ENCODE measurements at regions not wholly inside any gene's neighbourhood (a gene's known extent, or its start where the extent isn't known, plus 50 kb on each side); places are given as distances from the start of the nearest gene placed in this dataset.
"Not testable (repeated sequence)": the region's sequence is repeated elsewhere in the genome, so short reads cannot be mapped to it uniquely, and the experiment has no call there.

DNA sequence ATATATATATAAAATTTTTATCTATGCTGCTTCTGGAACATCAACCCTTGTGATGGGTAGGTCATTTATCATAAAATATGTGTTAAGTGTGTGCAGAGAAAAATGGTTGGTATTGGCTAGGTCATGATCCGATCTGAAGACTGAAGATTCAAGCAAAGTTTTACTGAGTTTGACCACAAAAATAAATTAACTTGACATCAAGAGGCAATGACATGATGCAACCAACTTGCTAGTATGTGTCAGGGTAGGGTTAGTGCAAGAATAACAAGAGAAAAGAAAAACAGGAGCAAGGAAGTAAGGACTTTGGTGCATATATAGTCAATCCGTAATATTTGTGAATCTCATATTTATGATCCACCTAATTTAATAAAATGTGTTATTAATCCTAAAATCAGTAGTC lies 1202.0 kb upstream of the ADGRB3 start:
- H3K36me3 ChIP-seq (ENCODE audit: control insufficient read depth in 2 of 2, insufficient read depth in 2 of 2, low read length in 2 of 2) = no peaks in the 10 kb centered on the region
- no peak overlapping the region for H3K9ac ChIP-seq (ENCODE audit: low read length in 2 of 2)
- no peak overlapping the region for H3K4me3 ChIP-seq (ENCODE audit: low read length in 2 of 2)
- no peaks in the 10 kb centered on the region for H3K27me3 ChIP-seq (ENCODE audit: control insufficient read depth in 1 of 2, insufficient read depth in 2 of 2, low read length in 2 of 2)
- H3K4me1 ChIP-seq (ENCODE audit: control insufficient read depth, insufficient read depth, low read length) = no peaks in the 10 kb centered on the region
- no peak overlapping the region for H3K27ac ChIP-seq (ENCODE audit: low read length)
- no peaks in the 10 kb centered on the region for H3K9me3 ChIP-seq (ENCODE audit: control insufficient read depth in 2 of 2, low read length in 2 of 2)

- Histone ChIP-seq H3K4me3 (ENCODE audit: low read length in 2 of 2) (no peak overlapping the region), H3K9ac (ENCODE audit: low read length in 2 of 2) (no peak overlapping the region), H3K4me1 (ENCODE audit: control insufficient read depth, insufficient read depth, low read length) (no peaks in the 10 kb centered on the region), H3K27ac (ENCODE audit: low read length) (no peak overlapping the region), H3K36me3 (ENCODE audit: control insufficient read depth in 2 of 2, insufficient read depth in 2 of 2, low read length in 2 of 2) (no peaks in the 10 kb centered on the region), H3K9me3 (ENCODE audit: control insufficient read depth in 2 of 2, low read length in 2 of 2) (no peaks in the 10 kb centered on the region), H3K27me3 (ENCODE audit: control insufficient read depth in 1 of 2, insufficient read depth in 2 of 2, low read length in 2 of 2) (no peaks in the 10 kb centered on the region)
These were observed 1204.0 kb upstream of the ADGRB3 start for GRCh38 chr6:67431076-67431475.

DNA sequence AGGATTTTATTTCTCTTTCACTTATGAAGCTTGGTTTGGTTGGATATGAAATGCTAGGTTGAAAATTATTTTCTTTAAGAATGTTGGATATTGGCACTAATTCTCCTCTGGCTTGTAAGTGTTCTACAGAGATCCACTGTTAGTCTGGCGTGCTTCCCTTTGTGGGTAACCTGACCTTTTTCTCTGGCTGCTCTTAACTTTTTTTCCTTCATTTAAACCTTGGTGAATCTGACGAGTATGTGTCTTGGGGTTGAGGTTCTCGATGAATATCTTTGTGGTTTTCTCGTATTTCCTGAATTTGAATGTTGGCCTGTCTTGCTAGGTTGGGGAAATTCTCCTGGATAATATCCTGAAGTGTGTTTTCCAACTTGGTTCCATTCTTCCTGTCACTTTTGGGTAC lies 1208.4 kb upstream of the ADGRB3 start:
- not testable (repeated sequence) for H3K4me3 ChIP-seq (ENCODE audit: low read length in 2 of 2); H3K36me3 ChIP-seq (ENCODE audit: control insufficient read depth in 2 of 2, insufficient read depth in 2 of 2, low read length in 2 of 2); H3K27me3 ChIP-seq (ENCODE audit: control insufficient read depth in 1 of 2, insufficient read depth in 2 of 2, low read length in 2 of 2); H3K9ac ChIP-seq (ENCODE audit: low read length in 2 of 2); H3K4me1 ChIP-seq (ENCODE audit: control insufficient read depth, insufficient read depth, low read length); H3K9me3 ChIP-seq (ENCODE audit: control insufficient read depth in 2 of 2, low read length in 2 of 2); H3K27ac ChIP-seq (ENCODE audit: low read length)

GRCh38 chr6:67412035-67412434 lies 1223.0 kb upstream of the ADGRB3 start:
- Histone ChIP-seq H3K4me3 (ENCODE audit: low read length in 2 of 2) (no peak overlapping the region), H3K4me1 (ENCODE audit: control insufficient read depth, insufficient read depth, low read length) (no peaks in the 10 kb centered on the region), H3K27ac (ENCODE audit: low read length) (no peak overlapping the region), H3K9me3 (ENCODE audit: control insufficient read depth in 2 of 2, low read length in 2 of 2) (peaks cover 0 to 3% of the 10 kb centered on the region in 2 donors), H3K27me3 (ENCODE audit: control insufficient read depth in 1 of 2, insufficient read depth in 2 of 2, low read length in 2 of 2) (no peaks in the 10 kb centered on the region), H3K9ac (ENCODE audit: low read length in 2 of 2) (no peak overlapping the region), H3K36me3 (ENCODE audit: control insufficient read depth in 2 of 2, insufficient read depth in 2 of 2, low read length in 2 of 2) (no peaks in the 10 kb centered on the region)

DNA sequence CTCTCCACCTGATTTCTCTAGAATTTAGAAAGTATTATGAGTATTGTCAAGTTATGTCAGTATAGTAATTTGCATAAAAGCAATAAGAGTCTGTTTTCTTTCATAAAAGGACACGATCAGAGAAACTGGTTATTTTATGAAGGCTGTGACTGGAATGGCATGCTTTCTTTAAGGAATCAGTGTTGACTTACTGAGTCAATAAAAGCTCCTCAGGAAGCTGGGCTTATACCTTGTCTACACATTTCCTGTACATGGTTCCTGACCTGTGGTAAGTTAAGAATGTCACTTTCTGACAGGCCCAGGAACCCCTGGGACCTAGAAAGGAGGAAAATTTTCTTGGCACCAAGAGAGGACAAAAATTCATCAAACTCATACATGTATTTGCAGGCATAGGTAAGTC lies 1224.0 kb upstream of the ADGRB3 start:
- H3K36me3 ChIP-seq (ENCODE audit: control insufficient read depth in 2 of 2, insufficient read depth in 2 of 2, low read length in 2 of 2) = no peaks in the 10 kb centered on the region
- H3K27ac ChIP-seq (ENCODE audit: low read length) = no peak overlapping the region
- no peak overlapping the region for H3K4me3 ChIP-seq (ENCODE audit: low read length in 2 of 2)
- H3K4me1 ChIP-seq (ENCODE audit: control insufficient read depth, insufficient read depth, low read length) = no peaks in the 10 kb centered on the region
- no peaks in the 10 kb centered on the region for H3K27me3 ChIP-seq (ENCODE audit: control insufficient read depth in 1 of 2, insufficient read depth in 2 of 2, low read length in 2 of 2)
- no peak overlapping the region for H3K9ac ChIP-seq (ENCODE audit: low read length in 2 of 2)
- H3K9me3 ChIP-seq (ENCODE audit: control insufficient read depth in 2 of 2, low read length in 2 of 2) = peaks cover 0 to 3% of the 10 kb centered on the region in 2 donors

- H3K4me1 ChIP-seq (ENCODE audit: control insufficient read depth, insufficient read depth, low read length) = no peaks in the 10 kb centered on the region
- no peak overlapping the region for H3K27ac ChIP-seq (ENCODE audit: low read length)
These were observed 1240.8 kb upstream of the ADGRB3 start for GRCh38 chr6:67394254-67394653.

DNA sequence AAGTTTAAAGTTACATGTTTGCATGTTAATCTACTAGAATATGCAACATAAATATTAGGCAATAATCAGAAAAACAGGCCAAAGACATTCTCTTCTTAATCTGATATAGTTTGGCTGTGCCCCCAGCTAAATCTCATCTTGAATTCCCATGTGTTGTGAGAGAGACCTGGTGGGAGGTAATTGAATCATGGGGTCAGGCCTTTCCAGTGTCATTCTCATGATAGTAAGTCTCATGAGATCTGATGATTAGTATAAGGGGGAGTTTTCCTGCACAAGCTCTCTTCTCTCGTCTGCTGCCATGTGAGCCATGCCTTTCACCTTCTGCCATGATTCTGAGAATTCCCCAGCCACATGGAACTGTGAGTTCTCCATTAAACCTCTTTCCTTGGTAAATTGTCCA lies 1241.7 kb upstream of the ADGRB3 start:
- no peaks in the 10 kb centered on the region for H3K9me3 ChIP-seq (ENCODE audit: control insufficient read depth in 2 of 2, low read length in 2 of 2)
- H3K9ac ChIP-seq (ENCODE audit: low read length in 2 of 2) = no peak overlapping the region
- no peaks in the 10 kb centered on the region for H3K4me1 ChIP-seq (ENCODE audit: control insufficient read depth, insufficient read depth, low read length)
- no peaks in the 10 kb centered on the region for H3K27me3 ChIP-seq (ENCODE audit: control insufficient read depth in 1 of 2, insufficient read depth in 2 of 2, low read length in 2 of 2)
- H3K36me3 ChIP-seq (ENCODE audit: control insufficient read depth in 2 of 2, insufficient read depth in 2 of 2, low read length in 2 of 2) = no peaks in the 10 kb centered on the region
- no peak overlapping the region for H3K4me3 ChIP-seq (ENCODE audit: low read length in 2 of 2)
- H3K27ac ChIP-seq (ENCODE audit: low read length) = no peak overlapping the region

More at GRCh38 chr6:67394254-67394653, 1240.8 kb upstream of the ADGRB3 start:
- Histone ChIP-seq H3K9me3 (ENCODE audit: control insufficient read depth in 2 of 2, low read length in 2 of 2) (no peaks in the 10 kb centered on the region), H3K4me3 (ENCODE audit: low read length in 2 of 2) (no peak overlapping the region), H3K9ac (ENCODE audit: low read length in 2 of 2) (no peak overlapping the region), H3K36me3 (ENCODE audit: control insufficient read depth in 2 of 2, insufficient read depth in 2 of 2, low read length in 2 of 2) (no peaks in the 10 kb centered on the region), H3K27me3 (ENCODE audit: control insufficient read depth in 1 of 2, insufficient read depth in 2 of 2, low read length in 2 of 2) (no peaks in the 10 kb centered on the region)

GRCh38 chr6:67391955-67392354 lies 1243.1 kb upstream of the ADGRB3 start:
- H3K27ac ChIP-seq (ENCODE audit: low read length) = no peak overlapping the region
- no peak overlapping the region for H3K4me3 ChIP-seq (ENCODE audit: low read length in 2 of 2)
- no peaks in the 10 kb centered on the region for H3K4me1 ChIP-seq (ENCODE audit: control insufficient read depth, insufficient read depth, low read length)
- H3K36me3 ChIP-seq (ENCODE audit: control insufficient read depth in 2 of 2, insufficient read depth in 2 of 2, low read length in 2 of 2) = no peaks in the 10 kb centered on the region
- no peaks in the 10 kb centered on the region for H3K27me3 ChIP-seq (ENCODE audit: control insufficient read depth in 1 of 2, insufficient read depth in 2 of 2, low read length in 2 of 2)
- no peaks in the 10 kb centered on the region for H3K9me3 ChIP-seq (ENCODE audit: control insufficient read depth in 2 of 2, low read length in 2 of 2)
- no peak overlapping the region for H3K9ac ChIP-seq (ENCODE audit: low read length in 2 of 2)

- H3K4me3 ChIP-seq (ENCODE audit: low read length in 2 of 2) = no peak overlapping the region
- H3K9me3 ChIP-seq (ENCODE audit: control insufficient read depth in 2 of 2, low read length in 2 of 2) = no peaks in the 10 kb centered on the region
- no peaks in the 10 kb centered on the region for H3K36me3 ChIP-seq (ENCODE audit: control insufficient read depth in 2 of 2, insufficient read depth in 2 of 2, low read length in 2 of 2)
- no peak overlapping the region for H3K27ac ChIP-seq (ENCODE audit: low read length)
- H3K4me1 ChIP-seq (ENCODE audit: control insufficient read depth, insufficient read depth, low read length) = no peaks in the 10 kb centered on the region
- no peak overlapping the region for H3K9ac ChIP-seq (ENCODE audit: low read length in 2 of 2)
- H3K27me3 ChIP-seq (ENCODE audit: control insufficient read depth in 1 of 2, insufficient read depth in 2 of 2, low read length in 2 of 2) = no peaks in the 10 kb centered on the region
These were observed 1265.4 kb upstream of the ADGRB3 start for GRCh38 chr6:67369679-67370078.

GRCh38 chr6:67362976-67363375 lies 1272.1 kb upstream of the ADGRB3 start:
- H3K4me3 ChIP-seq (ENCODE audit: low read length in 2 of 2) = no peak overlapping the region
- no peaks in the 10 kb centered on the region for H3K27me3 ChIP-seq (ENCODE audit: control insufficient read depth in 1 of 2, insufficient read depth in 2 of 2, low read length in 2 of 2)
- H3K4me1 ChIP-seq (ENCODE audit: control insufficient read depth, insufficient read depth, low read length) = no peaks in the 10 kb centered on the region
- no peak overlapping the region for H3K9ac ChIP-seq (ENCODE audit: low read length in 2 of 2)
- no peaks in the 10 kb centered on the region for H3K36me3 ChIP-seq (ENCODE audit: control insufficient read depth in 2 of 2, insufficient read depth in 2 of 2, low read length in 2 of 2)
- no peaks in the 10 kb centered on the region for H3K9me3 ChIP-seq (ENCODE audit: control insufficient read depth in 2 of 2, low read length in 2 of 2)
- no peak overlapping the region for H3K27ac ChIP-seq (ENCODE audit: low read length)

GRCh38 chr6:67361264-67361663 lies 1273.8 kb upstream of the ADGRB3 start:
- H3K27me3 ChIP-seq (ENCODE audit: control insufficient read depth in 1 of 2, insufficient read depth in 2 of 2, low read length in 2 of 2) = no peaks in the 10 kb centered on the region
- H3K9ac ChIP-seq (ENCODE audit: low read length in 2 of 2) = no peak overlapping the region
- H3K27ac ChIP-seq (ENCODE audit: low read length) = no peak overlapping the region
- no peaks in the 10 kb centered on the region for H3K4me1 ChIP-seq (ENCODE audit: control insufficient read depth, insufficient read depth, low read length)
- H3K4me3 ChIP-seq (ENCODE audit: low read length in 2 of 2) = no peak overlapping the region
- no peaks in the 10 kb centered on the region for H3K9me3 ChIP-seq (ENCODE audit: control insufficient read depth in 2 of 2, low read length in 2 of 2)
- H3K36me3 ChIP-seq (ENCODE audit: control insufficient read depth in 2 of 2, insufficient read depth in 2 of 2, low read length in 2 of 2) = no peaks in the 10 kb centered on the region

GRCh38 chr6:67358241-67358640 lies 1276.8 kb upstream of the ADGRB3 start:
- H3K36me3 ChIP-seq (ENCODE audit: control insufficient read depth in 2 of 2, insufficient read depth in 2 of 2, low read length in 2 of 2) = no peaks in the 10 kb centered on the region
- no peaks in the 10 kb centered on the region for H3K27me3 ChIP-seq (ENCODE audit: control insufficient read depth in 1 of 2, insufficient read depth in 2 of 2, low read length in 2 of 2)
- H3K9me3 ChIP-seq (ENCODE audit: control insufficient read depth in 2 of 2, low read length in 2 of 2) = no peaks in the 10 kb centered on the region
- H3K27ac ChIP-seq (ENCODE audit: low read length) = no peak overlapping the region
- H3K9ac ChIP-seq (ENCODE audit: low read length in 2 of 2) = no peak overlapping the region
- H3K4me1 ChIP-seq (ENCODE audit: control insufficient read depth, insufficient read depth, low read length) = no peaks in the 10 kb centered on the region
- H3K4me3 ChIP-seq (ENCODE audit: low read length in 2 of 2) = no peak overlapping the region
